Ascending aorta (tissue), 2 donors: ENCODE measurements at regions not wholly inside any gene's neighbourhood (a gene's known extent, or its start where the extent isn't known, plus 50 kb on each side); places are given as distances from the start of the nearest gene placed in this dataset.

Experiments used
- DNase-seq, 2 donors: peaks; one replicate each; pipeline ENCODE4 v3.0.0-alpha.2; 2019; ENCODE audit warnings: low spot score in 2 of 2
- H3K27ac ChIP-seq, 2 donors: fragments of 200-600 bp; sonication (generic); one replicate each; pipeline ENCODE4 v1.5.1; 2016 to 2017; ENCODE audit warnings: mild to moderate bottlenecking in 1 of 2
- H3K27me3 ChIP-seq: fragments of 200-600 bp; sonication (generic); one replicate; pipeline ENCODE4 v1.5.1; 2017
- H3K36me3 ChIP-seq, 2 donors: fragments of 200-600 bp; sonication (generic); one replicate each; pipeline ENCODE4 v1.5.1; 2016
- H3K4me1 ChIP-seq, 2 donors: fragments of 200-600 bp; sonication (generic); one replicate each; pipeline ENCODE4 v1.5.1; 2016 to 2017; ENCODE audit warnings: mild to moderate bottlenecking in 1 of 2
- H3K4me3 ChIP-seq, 2 donors: fragments of 200-600 bp; sonication (generic); one replicate each; pipeline ENCODE4 v1.5.1; 2016 to 2017; ENCODE audit warnings: mild to moderate bottlenecking in 1 of 2
- H3K9me3 ChIP-seq, 2 donors: fragments of 200-600 bp; sonication (generic); one replicate each; pipeline ENCODE4 v1.5.1; 2016
- intact Hi-C: fragments of 100-400 bp; cut with DNase I; formaldehyde crosslinking; loops from one replicate; pipeline ENCODE4 v1.15.1; 2023
- TF ChIP-seq, protein P1 (sequence below), 3 experiments: fragments of 200-600 bp in 2 of 3; fragments of 450-650 bp in 1 of 3; sonication (generic) in 2 of 3; IDR thresholded peaks; one replicate each; pipeline ENCODE4 v1.5.1; 2016 to 2019; ENCODE audit warnings: antibody characterized with exemption in 3 of 3, mild to moderate bottlenecking in 1 of 3, moderate library complexity in 1 of 3

DNA sequence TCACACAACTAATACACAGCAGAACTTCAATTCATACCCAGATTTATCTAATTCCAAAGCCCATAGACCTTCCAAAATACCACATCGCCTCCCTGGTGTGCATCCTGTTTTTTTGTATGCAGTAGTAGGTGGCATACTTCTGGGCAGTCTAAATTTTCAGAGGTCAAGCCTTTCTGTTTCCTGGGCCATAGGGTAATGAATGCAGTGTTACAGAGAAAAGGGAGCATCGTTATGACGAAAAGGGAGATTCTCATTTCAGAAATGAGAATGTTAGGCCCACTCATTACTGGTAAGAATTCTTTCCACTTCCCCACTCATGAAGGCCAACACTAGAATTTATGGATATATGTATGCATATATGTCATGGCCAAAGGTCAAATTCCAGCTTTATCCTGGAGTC lies 267.8 kb upstream of the ASIC2 start:
- TF ChIP-seq, protein P1, sequence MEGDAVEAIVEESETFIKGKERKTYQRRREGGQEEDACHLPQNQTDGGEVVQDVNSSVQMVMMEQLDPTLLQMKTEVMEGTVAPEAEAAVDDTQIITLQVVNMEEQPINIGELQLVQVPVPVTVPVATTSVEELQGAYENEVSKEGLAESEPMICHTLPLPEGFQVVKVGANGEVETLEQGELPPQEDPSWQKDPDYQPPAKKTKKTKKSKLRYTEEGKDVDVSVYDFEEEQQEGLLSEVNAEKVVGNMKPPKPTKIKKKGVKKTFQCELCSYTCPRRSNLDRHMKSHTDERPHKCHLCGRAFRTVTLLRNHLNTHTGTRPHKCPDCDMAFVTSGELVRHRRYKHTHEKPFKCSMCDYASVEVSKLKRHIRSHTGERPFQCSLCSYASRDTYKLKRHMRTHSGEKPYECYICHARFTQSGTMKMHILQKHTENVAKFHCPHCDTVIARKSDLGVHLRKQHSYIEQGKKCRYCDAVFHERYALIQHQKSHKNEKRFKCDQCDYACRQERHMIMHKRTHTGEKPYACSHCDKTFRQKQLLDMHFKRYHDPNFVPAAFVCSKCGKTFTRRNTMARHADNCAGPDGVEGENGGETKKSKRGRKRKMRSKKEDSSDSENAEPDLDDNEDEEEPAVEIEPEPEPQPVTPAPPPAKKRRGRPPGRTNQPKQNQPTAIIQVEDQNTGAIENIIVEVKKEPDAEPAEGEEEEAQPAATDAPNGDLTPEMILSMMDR (IDR thresholded peaks at IDR 0.05): no peak
- Histone ChIP-seq H3K27ac (no peak overlapping the region), H3K9me3 (peaks cover 4 to 8% of the 10 kb centered on the region in 2 donors), H3K4me3 (no peak overlapping the region), H3K36me3 (no peaks in the 10 kb centered on the region), H3K4me1 (no peaks in the 10 kb centered on the region), H3K27me3 (no peaks in the 10 kb centered on the region)
- no peak for DNase-seq
- intact Hi-C loops: no loop called here

DNA sequence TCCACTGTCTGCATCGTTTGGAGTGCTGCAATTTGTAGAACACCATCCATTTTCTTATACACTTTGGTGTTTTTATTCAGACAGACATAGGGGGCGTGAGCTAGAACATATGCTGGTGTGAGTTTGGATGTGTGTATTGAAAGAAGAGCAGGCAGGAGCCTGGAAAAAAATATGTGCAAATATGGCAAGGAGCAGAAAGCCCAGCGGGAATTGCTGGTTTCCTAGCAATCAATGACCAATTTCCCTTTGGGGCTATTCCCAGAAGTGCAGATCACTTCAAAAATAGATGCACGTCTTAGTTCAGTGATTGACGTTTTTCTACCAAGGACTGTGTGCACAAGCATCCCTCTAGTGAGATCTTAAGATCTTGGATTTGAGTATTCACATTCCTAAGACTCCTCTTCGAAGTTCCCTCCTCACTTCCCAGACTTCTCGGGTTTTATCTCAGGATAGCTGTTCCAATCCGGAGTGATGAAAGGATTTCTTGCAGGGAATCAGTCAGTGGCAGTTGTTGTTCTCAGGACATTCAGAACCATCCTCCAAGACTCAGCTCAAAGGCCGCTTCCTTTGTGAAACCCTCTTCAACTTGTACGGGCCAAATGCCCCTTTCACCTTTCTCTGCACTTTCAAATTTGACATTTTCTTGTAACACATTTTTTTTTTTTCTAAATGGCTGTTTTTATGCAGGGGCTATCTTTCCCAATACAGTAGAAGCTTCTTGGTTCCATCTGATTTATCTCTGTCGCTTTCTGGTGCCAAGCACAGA lies 268.7 kb upstream of the ASIC2 start:
- no peaks in the 10 kb centered on the region for H3K36me3 ChIP-seq
- peaks cover 4 to 8% of the 10 kb centered on the region in 2 donors for H3K9me3 ChIP-seq
- TF ChIP-seq, protein P1 (IDR thresholded peaks at IDR 0.05): no peak
- no peak for DNase-seq
- no peaks in the 10 kb centered on the region for H3K4me1 ChIP-seq
- H3K27ac ChIP-seq: no peak overlapping the region
- no peaks in the 10 kb centered on the region for H3K27me3 ChIP-seq
- no peak overlapping the region for H3K4me3 ChIP-seq
- intact Hi-C loops: no loop called here

DNA sequence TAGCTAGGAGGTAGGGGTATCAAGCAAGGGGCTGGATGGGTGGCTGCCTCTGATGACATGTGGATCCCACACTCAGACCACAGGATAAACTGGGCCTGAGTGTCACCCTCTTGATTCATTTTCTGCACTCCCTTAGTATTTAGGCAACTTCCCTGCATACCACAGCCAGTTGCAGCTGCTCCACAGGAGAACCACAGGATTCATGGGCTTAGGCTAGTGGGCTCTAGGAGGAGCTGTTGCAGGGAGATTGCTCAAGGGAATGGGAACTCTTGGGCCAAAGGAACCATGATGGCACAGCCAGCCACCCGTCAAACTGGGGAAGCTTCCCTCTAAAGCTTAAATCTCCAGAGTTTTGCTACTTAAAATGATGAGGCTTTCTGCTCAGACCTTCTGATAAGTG lies 269.7 kb upstream of the ASIC2 start:
- TF ChIP-seq, protein P1 (IDR thresholded peaks at IDR 0.05): no peak
- Histone ChIP-seq H3K4me3 (no peak overlapping the region), H3K27me3 (no peaks in the 10 kb centered on the region), H3K27ac (no peak overlapping the region), H3K9me3 (peaks cover 4 to 8% of the 10 kb centered on the region in 2 donors), H3K4me1 (no peaks in the 10 kb centered on the region), H3K36me3 (no peaks in the 10 kb centered on the region)
- intact Hi-C loops: no loop called here
- no peak for DNase-seq

DNA sequence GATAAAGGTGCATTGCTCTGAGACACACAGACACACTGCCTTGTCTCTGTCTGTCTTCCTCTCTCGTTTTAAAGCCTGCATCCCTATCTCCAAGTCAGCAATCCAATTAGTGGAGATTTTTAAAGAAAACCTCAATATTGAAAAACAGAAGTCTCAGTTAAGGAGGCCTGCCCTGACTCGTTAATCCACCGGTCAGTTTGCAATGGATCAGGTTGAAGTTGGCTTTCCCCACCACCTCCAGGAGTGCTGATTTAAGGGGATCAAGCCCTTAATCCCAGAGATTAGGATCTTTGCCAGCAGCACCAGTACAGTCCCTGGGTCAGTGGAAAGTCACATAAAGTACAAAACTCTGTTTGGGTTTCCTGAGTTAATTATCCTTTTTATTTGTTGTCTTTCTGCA lies 271.1 kb upstream of the ASIC2 start:
- no peak for DNase-seq
- intact Hi-C loops: no loop called here
- TF ChIP-seq, protein P1 (IDR thresholded peaks at IDR 0.05): no peak

DNA sequence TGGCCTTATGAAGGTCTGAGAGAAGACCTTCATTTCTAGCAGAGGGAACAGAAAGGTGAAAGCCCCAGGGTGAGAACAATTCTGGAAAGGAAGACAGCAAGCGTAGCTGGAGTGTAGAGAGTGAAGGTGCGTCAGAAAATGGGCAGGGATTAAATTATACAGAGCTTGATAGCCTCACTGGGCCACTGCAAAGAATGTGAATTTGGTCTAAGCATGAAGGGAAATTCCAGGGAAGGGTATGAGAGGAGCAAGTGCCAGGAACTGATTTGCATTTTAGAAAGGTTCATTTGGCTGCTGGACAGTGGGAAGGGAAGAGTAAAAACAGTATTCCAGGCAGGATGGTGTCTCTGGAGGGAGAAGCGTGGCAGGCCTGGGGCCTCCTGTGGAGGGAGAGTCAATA lies 274.1 kb upstream of the ASIC2 start:
- intact Hi-C loops: no loop called here
- Histone ChIP-seq H3K4me1 (no peaks in the 10 kb centered on the region), H3K27me3 (no peaks in the 10 kb centered on the region), H3K4me3 (no peak overlapping the region), H3K36me3 (no peaks in the 10 kb centered on the region), H3K9me3 (no peaks in the 10 kb centered on the region), H3K27ac (no peak overlapping the region)
- TF ChIP-seq, protein P1 (IDR thresholded peaks at IDR 0.05): no peak
- DNase-seq: no peak

More for the DNA sequence above, 271.1 kb upstream of the ASIC2 start:
- Histone ChIP-seq H3K27me3 (no peaks in the 10 kb centered on the region), H3K9me3 (no peaks in the 10 kb centered on the region), H3K27ac (no peak overlapping the region), H3K36me3 (no peaks in the 10 kb centered on the region), H3K4me1 (no peaks in the 10 kb centered on the region), H3K4me3 (no peak overlapping the region)
